ENCODE measurements at regions not wholly inside any gene's neighbourhood (a gene's known extent, or its start where the extent isn't known, plus 50 kb on each side); places are given as distances from the start of the nearest gene placed in this dataset.

- TF ChIP-seq POLR2A (IDR thresholded peaks at IDR 0.05) = no peak
- TF ChIP-seq CTCF (IDR thresholded peaks at IDR 0.05 in 4 of 5, conservative IDR thresholded peaks at IDR 0.05 in 1 of 5) = no peak
Measured at GRCh38 chr3:176942305-176942704, 255.0 kb downstream of the TBL1XR1 start.

Measured in gastrocnemius medialis (tissue), 4 donors.